ENCODE measurements at regions not wholly inside any gene's neighbourhood (a gene's known extent, or its start where the extent isn't known, plus 50 kb on each side); places are given as distances from the start of the nearest gene placed in this dataset.

DNA sequence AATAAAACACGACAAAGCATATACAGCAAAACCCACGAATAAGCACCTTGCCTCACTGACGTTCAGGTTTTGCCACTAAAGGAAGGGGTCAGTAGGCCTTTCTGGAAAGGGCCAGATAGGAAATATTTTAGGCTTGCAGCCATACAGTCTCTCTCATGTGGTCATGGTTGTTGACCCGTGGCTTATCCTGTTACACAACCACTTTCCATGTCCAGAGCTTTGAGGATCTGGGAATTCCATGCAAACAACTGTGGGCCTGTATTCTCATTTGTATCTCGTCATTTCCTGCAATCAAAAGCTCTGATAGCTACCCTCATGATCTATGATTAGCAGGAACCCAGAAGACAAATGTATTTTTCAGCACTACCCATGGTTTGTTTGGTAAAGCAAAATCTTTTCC is 108.3 kb downstream of the DRD1 start:
- TF ChIP-seq CTCF (IDR thresholded peaks at IDR 0.05) (no peak), POLR2A (IDR thresholded peaks at IDR 0.05) (no peak)

Data from lower leg skin (tissue), 3 donors.